ENCODE measurements at regions not wholly inside any gene's neighbourhood (a gene's known extent, or its start where the extent isn't known, plus 50 kb on each side); places are given as distances from the start of the nearest gene placed in this dataset.
A peak's percentile ranks its signal among the peaks of the same experiment; 100 is the strongest.
"Not testable (repeated sequence)": the region's sequence is repeated elsewhere in the genome, so short reads cannot be mapped to it uniquely, and the experiment has no call there.

DNA sequence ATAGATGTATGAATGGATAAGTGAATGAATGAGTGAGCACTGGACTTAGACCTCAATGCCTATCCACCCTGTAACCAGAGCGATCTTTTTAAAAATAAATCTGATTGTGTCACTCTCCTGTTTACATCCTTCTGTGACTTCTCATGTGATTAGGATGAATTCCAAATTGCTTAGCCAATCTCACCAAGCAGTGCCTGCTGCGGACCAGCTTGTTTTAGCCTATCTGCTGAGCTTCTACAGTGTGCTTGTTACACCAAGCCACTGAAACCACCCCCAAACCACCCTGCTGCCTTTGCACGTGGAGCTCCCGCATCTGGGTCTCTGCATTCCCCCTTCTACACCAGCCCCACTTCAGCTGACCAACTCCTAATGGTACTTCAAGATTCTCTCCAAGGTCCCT is 265.4 kb downstream of the EN1 start:
- no peak overlapping the region for H3K56ac ChIP-seq (ENCODE audit: low read length)
- H3K18ac ChIP-seq (ENCODE audit: low read length), result no peak overlapping the region
- H2AK5ac ChIP-seq (ENCODE audit: low read length), result no peak overlapping the region
- H4K5ac ChIP-seq (ENCODE audit: low read length), result no peak overlapping the region
- H3K79me1 ChIP-seq (ENCODE audit: low read length), result no peaks in the 10 kb centered on the region
- H3K4me3 ChIP-seq (ENCODE audit: low read length), result no peak overlapping the region
- no peak overlapping the region for H2BK5ac ChIP-seq (ENCODE audit: low read length)
- no peak overlapping the region for H2BK120ac ChIP-seq (ENCODE audit: low read depth, low read length)
- no peak overlapping the region for H3K27ac ChIP-seq (ENCODE audit: low read depth, low read length)
- H3K79me2 ChIP-seq (ENCODE audit: control insufficient read depth, insufficient read depth, low read length), result no peaks in the 10 kb centered on the region
- H3K36me3 ChIP-seq (ENCODE audit: control insufficient read depth, insufficient read depth, low read length), result no peaks in the 10 kb centered on the region
- no CpG with 5 or more reads among the region's 4 CpGs for WGBS (ENCODE audit: extremely low coverage, insufficient coverage, low lambda C conversion rate)
- H3K9ac ChIP-seq (ENCODE audit: low read length), result no peak overlapping the region
- H3K4me2 ChIP-seq (ENCODE audit: low read length), result no peak overlapping the region
- peaks cover 9% of the 10 kb centered on the region for H3K4me1 ChIP-seq (ENCODE audit: control insufficient read depth, low read depth, low read length)
- no peak overlapping the region for H4K8ac ChIP-seq (ENCODE audit: low read depth, low read length)
- H3K27me3 ChIP-seq (ENCODE audit: insufficient read depth, low read length, poor library complexity), result no peaks in the 10 kb centered on the region
- no peak for DNase-seq
- no peak overlapping the region for H2BK15ac ChIP-seq (replicated peaks; ENCODE audit: low read depth)
- no peak overlapping the region for H3K23ac ChIP-seq (ENCODE audit: low read length)
- no peak overlapping the region for H3K4ac ChIP-seq (ENCODE audit: low read depth, low read length)

- no peak overlapping the region for H4K5ac ChIP-seq (ENCODE audit: low read length)
- H3K4me3 ChIP-seq (ENCODE audit: low read length), result no peak overlapping the region
- H3K79me2 ChIP-seq (ENCODE audit: control insufficient read depth, insufficient read depth, low read length), result no peaks in the 10 kb centered on the region
- peak; percentile 52 for DNase-seq
- no peak overlapping the region for H3K18ac ChIP-seq (ENCODE audit: low read length)
- no peak overlapping the region for H2AK5ac ChIP-seq (ENCODE audit: low read length)
- no peak overlapping the region for H2BK120ac ChIP-seq (ENCODE audit: low read depth, low read length)
- no peaks in the 10 kb centered on the region for H3K79me1 ChIP-seq (ENCODE audit: low read length)
- H3K9ac ChIP-seq (ENCODE audit: low read length), result no peak overlapping the region
- H3K27me3 ChIP-seq (ENCODE audit: insufficient read depth, low read length, poor library complexity), result no peaks in the 10 kb centered on the region
- WGBS (ENCODE audit: extremely low coverage, insufficient coverage, low lambda C conversion rate), result no CpG with 5 or more reads among the region's 1 CpG
- H4K8ac ChIP-seq (ENCODE audit: low read depth, low read length), result no peak overlapping the region
- H3K56ac ChIP-seq (ENCODE audit: low read length), result no peak overlapping the region
- no peak overlapping the region for H2BK5ac ChIP-seq (ENCODE audit: low read length)
- H2BK15ac ChIP-seq (replicated peaks; ENCODE audit: low read depth), result no peak overlapping the region
- no peak overlapping the region for H3K23ac ChIP-seq (ENCODE audit: low read length)
- H3K4ac ChIP-seq (ENCODE audit: low read depth, low read length), result no peak overlapping the region
- no peaks in the 10 kb centered on the region for H3K36me3 ChIP-seq (ENCODE audit: control insufficient read depth, insufficient read depth, low read length)
- H3K27ac ChIP-seq (ENCODE audit: low read depth, low read length), result no peak overlapping the region
- H3K4me1 ChIP-seq (ENCODE audit: control insufficient read depth, low read depth, low read length), result peaks cover 12% of the 10 kb centered on the region
- no peak overlapping the region for H3K4me2 ChIP-seq (ENCODE audit: low read length)
Measured at GRCh38 chr2:118580651-118581050, 266.8 kb downstream of the EN1 start.

GRCh38 chr2:118580107-118580506 is 267.3 kb downstream of the EN1 start:
- H3K18ac ChIP-seq (ENCODE audit: low read length), result no peak overlapping the region
- H2BK15ac ChIP-seq (replicated peaks; ENCODE audit: low read depth), result no peak overlapping the region
- no peak overlapping the region for H2BK5ac ChIP-seq (ENCODE audit: low read length)
- DNase-seq, result no peak
- peaks cover 12% of the 10 kb centered on the region for H3K4me1 ChIP-seq (ENCODE audit: control insufficient read depth, low read depth, low read length)
- no peak overlapping the region for H3K4me3 ChIP-seq (ENCODE audit: low read length)
- no peak overlapping the region for H3K4me2 ChIP-seq (ENCODE audit: low read length)
- WGBS (ENCODE audit: extremely low coverage, insufficient coverage, low lambda C conversion rate), result no CpG with 5 or more reads among the region's 2 CpGs
- H3K9ac ChIP-seq (ENCODE audit: low read length), result no peak overlapping the region
- H3K56ac ChIP-seq (ENCODE audit: low read length), result no peak overlapping the region
- no peak overlapping the region for H4K8ac ChIP-seq (ENCODE audit: low read depth, low read length)
- no peaks in the 10 kb centered on the region for H3K27me3 ChIP-seq (ENCODE audit: insufficient read depth, low read length, poor library complexity)
- no peaks in the 10 kb centered on the region for H3K36me3 ChIP-seq (ENCODE audit: control insufficient read depth, insufficient read depth, low read length)
- H2BK120ac ChIP-seq (ENCODE audit: low read depth, low read length), result no peak overlapping the region
- no peak overlapping the region for H4K5ac ChIP-seq (ENCODE audit: low read length)
- H3K79me1 ChIP-seq (ENCODE audit: low read length), result no peaks in the 10 kb centered on the region
- H3K79me2 ChIP-seq (ENCODE audit: control insufficient read depth, insufficient read depth, low read length), result no peaks in the 10 kb centered on the region
- H2AK5ac ChIP-seq (ENCODE audit: low read length), result no peak overlapping the region
- H3K27ac ChIP-seq (ENCODE audit: low read depth, low read length), result no peak overlapping the region
- H3K23ac ChIP-seq (ENCODE audit: low read length), result no peak overlapping the region
- H3K4ac ChIP-seq (ENCODE audit: low read depth, low read length), result no peak overlapping the region

DNA sequence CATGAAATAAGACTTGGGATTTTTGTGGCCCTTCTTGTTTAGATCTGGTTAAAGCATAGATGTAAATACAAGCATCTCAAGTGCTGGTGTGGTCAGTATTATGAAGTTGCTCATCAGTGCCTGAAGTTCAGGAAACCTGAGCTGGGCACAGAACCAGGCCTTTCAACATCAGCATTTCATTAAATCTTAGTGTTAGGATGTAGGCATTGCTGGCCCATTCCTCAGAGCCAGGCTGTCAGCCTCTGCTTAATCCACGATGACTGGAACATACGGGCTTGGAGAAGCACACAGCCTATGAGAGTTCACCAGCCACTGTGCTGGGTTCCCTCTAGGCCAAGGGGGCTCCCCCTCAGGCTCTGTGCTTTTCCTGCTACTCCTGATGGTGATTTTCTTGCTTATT is 270.2 kb downstream of the EN1 start:
- Histone ChIP-seq H3K36me3 (ENCODE audit: control insufficient read depth, insufficient read depth, low read length) (no peaks in the 10 kb centered on the region), H3K79me1 (ENCODE audit: low read length) (no peaks in the 10 kb centered on the region), H2AK5ac (ENCODE audit: low read length) (no peak overlapping the region), H3K56ac (ENCODE audit: low read length) (no peak overlapping the region), H2BK15ac (replicated peaks; ENCODE audit: low read depth) (no peak overlapping the region), H4K8ac (ENCODE audit: low read depth, low read length) (no peak overlapping the region), H3K4ac (ENCODE audit: low read depth, low read length) (no peak overlapping the region), H2BK120ac (ENCODE audit: low read depth, low read length) (no peak overlapping the region), H3K9ac (ENCODE audit: low read length) (no peak overlapping the region), H4K5ac (ENCODE audit: low read length) (no peak overlapping the region), H3K27ac (ENCODE audit: low read depth, low read length) (no peak overlapping the region), H2BK5ac (ENCODE audit: low read length) (no peak overlapping the region), H3K79me2 (ENCODE audit: control insufficient read depth, insufficient read depth, low read length) (no peaks in the 10 kb centered on the region), H3K4me1 (ENCODE audit: control insufficient read depth, low read depth, low read length) (peaks cover 10% of the 10 kb centered on the region), H3K4me2 (ENCODE audit: low read length) (no peak overlapping the region), H3K23ac (ENCODE audit: low read length) (no peak overlapping the region), H3K4me3 (ENCODE audit: low read length) (no peak overlapping the region), H3K18ac (ENCODE audit: low read length) (no peak overlapping the region), H3K27me3 (ENCODE audit: insufficient read depth, low read length, poor library complexity) (no peaks in the 10 kb centered on the region)
- DNase-seq, result peak; percentile 16
- WGBS (ENCODE audit: extremely low coverage, insufficient coverage, low lambda C conversion rate), result no CpG with 5 or more reads among the region's 2 CpGs

- peak; percentile 75 for DNase-seq
- Histone ChIP-seq H3K79me1 (ENCODE audit: low read length) (no peaks in the 10 kb centered on the region), H4K8ac (ENCODE audit: low read depth, low read length) (no peak overlapping the region), H3K56ac (ENCODE audit: low read length) (peak overlapping the region; percentile 20), H3K27ac (ENCODE audit: low read depth, low read length) (no peak overlapping the region), H3K9ac (ENCODE audit: low read length) (no peak overlapping the region), H2BK5ac (ENCODE audit: low read length) (peak overlapping the region; percentile 64), H3K4me3 (ENCODE audit: low read length) (no peak overlapping the region), H3K4me2 (ENCODE audit: low read length) (no peak overlapping the region), H3K4ac (ENCODE audit: low read depth, low read length) (no peak overlapping the region), H2AK5ac (ENCODE audit: low read length) (no peak overlapping the region), H3K79me2 (ENCODE audit: control insufficient read depth, insufficient read depth, low read length) (no peaks in the 10 kb centered on the region), H3K23ac (ENCODE audit: low read length) (no peak overlapping the region), H3K4me1 (ENCODE audit: control insufficient read depth, low read depth, low read length) (peaks cover 10% of the 10 kb centered on the region), H4K5ac (ENCODE audit: low read length) (no peak overlapping the region), H3K27me3 (ENCODE audit: insufficient read depth, low read length, poor library complexity) (no peaks in the 10 kb centered on the region), H2BK15ac (replicated peaks; ENCODE audit: low read depth) (no peak overlapping the region), H3K18ac (ENCODE audit: low read length) (no peak overlapping the region), H3K36me3 (ENCODE audit: control insufficient read depth, insufficient read depth, low read length) (no peaks in the 10 kb centered on the region), H2BK120ac (ENCODE audit: low read depth, low read length) (no peak overlapping the region)
- no CpG with 5 or more reads among the region's 3 CpGs for WGBS (ENCODE audit: extremely low coverage, insufficient coverage, low lambda C conversion rate)
Measured at GRCh38 chr2:118576109-118576855, 271.2 kb downstream of the EN1 start.

DNA sequence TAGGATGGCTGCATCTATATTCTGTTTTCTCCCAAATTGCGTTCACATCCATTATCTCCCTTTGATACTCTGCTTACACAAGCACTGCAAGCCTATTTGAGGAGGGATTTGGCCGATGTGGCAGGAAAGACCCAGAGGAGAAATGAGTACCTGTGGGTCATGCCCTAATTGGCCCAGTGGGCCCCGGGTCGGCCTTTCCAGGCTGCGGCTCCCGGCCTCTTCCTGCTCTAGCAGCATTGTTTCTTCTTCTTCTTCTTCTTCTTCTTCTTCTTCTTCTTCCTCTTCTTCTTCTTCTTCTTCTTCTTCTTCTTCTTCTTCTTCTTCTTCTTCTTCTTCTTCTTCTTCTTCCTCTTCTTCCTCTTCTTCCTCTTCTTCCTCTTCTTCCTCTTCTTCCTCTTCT is 275.1 kb downstream of the EN1 start:
- H4K5ac ChIP-seq (ENCODE audit: low read length); H3K4me2 ChIP-seq (ENCODE audit: low read length); H2BK5ac ChIP-seq (ENCODE audit: low read length); H3K79me2 ChIP-seq (ENCODE audit: control insufficient read depth, insufficient read depth, low read length); H3K27me3 ChIP-seq (ENCODE audit: insufficient read depth, low read length, poor library complexity); H3K36me3 ChIP-seq (ENCODE audit: control insufficient read depth, insufficient read depth, low read length); H3K4me3 ChIP-seq (ENCODE audit: low read length); H3K9ac ChIP-seq (ENCODE audit: low read length); H2BK15ac ChIP-seq (replicated peaks; ENCODE audit: low read depth); H4K8ac ChIP-seq (ENCODE audit: low read depth, low read length); H3K23ac ChIP-seq (ENCODE audit: low read length); DNase-seq; H2BK120ac ChIP-seq (ENCODE audit: low read depth, low read length); H3K4me1 ChIP-seq (ENCODE audit: control insufficient read depth, low read depth, low read length); H2AK5ac ChIP-seq (ENCODE audit: low read length); H3K4ac ChIP-seq (ENCODE audit: low read depth, low read length); H3K27ac ChIP-seq (ENCODE audit: low read depth, low read length); H3K18ac ChIP-seq (ENCODE audit: low read length); H3K79me1 ChIP-seq (ENCODE audit: low read length); H3K56ac ChIP-seq (ENCODE audit: low read length): not testable (repeated sequence)
- no CpG with 5 or more reads among the region's 6 CpGs for whole genome bisulfite sequencing (ENCODE audit: extremely low coverage, insufficient coverage, low lambda C conversion rate)
